WERI-Rb-1 (cell line): ENCODE measurements at regions not wholly inside any gene's neighbourhood (a gene's known extent, or its start where the extent isn't known, plus 50 kb on each side); places are given as distances from the start of the nearest gene placed in this dataset.

Experiments
- DNase-seq: peaks from one replicate; pipeline ENCODE4 v3.0.0-alpha.2; 2020
- H3K27ac ChIP-seq: fragments of 250-450 bp; sonication (Bioruptor Pico); 2 replicates; pipeline ENCODE4 v1.5.1; 2020; ENCODE audit warnings: mild to moderate bottlenecking, moderate library complexity
- H3K27me3 ChIP-seq: fragments of 250-450 bp; sonication (Bioruptor Pico); 2 replicates; pipeline ENCODE4 v1.5.1; 2021; ENCODE audit warnings: mild to moderate bottlenecking, low read depth, moderate library complexity; ENCODE audit not compliant: insufficient read depth, severe bottlenecking
- H3K36me3 ChIP-seq: fragments of 250-450 bp; sonication (Bioruptor Pico); 2 replicates; pipeline ENCODE4 v1.5.1; 2020; ENCODE audit warnings: mild to moderate bottlenecking, moderate library complexity
- H3K4me3 ChIP-seq: 2 replicates; pipeline ENCODE4 v1.5.1; 2011; ENCODE audit warnings: low read depth, mild to moderate bottlenecking, control low read depth, low read length
- H3K9me3 ChIP-seq: fragments of 250-450 bp; sonication (Bioruptor Pico); 2 replicates; pipeline ENCODE4 v1.5.1; 2021; ENCODE audit warnings: mild to moderate bottlenecking, moderate library complexity; ENCODE audit not compliant: severe bottlenecking
- TF ChIP-seq, protein P1 (sequence below): IDR thresholded peaks from 2 replicates; pipeline ENCODE4 v1.5.1; 2011; ENCODE audit warnings: low read depth, mild to moderate bottlenecking, control low read depth, inconsistent platforms, low read length

GRCh38 chr14:87815121-87815520 lies 177.9 kb downstream of the GALC start:
- TF ChIP-seq, protein P1, sequence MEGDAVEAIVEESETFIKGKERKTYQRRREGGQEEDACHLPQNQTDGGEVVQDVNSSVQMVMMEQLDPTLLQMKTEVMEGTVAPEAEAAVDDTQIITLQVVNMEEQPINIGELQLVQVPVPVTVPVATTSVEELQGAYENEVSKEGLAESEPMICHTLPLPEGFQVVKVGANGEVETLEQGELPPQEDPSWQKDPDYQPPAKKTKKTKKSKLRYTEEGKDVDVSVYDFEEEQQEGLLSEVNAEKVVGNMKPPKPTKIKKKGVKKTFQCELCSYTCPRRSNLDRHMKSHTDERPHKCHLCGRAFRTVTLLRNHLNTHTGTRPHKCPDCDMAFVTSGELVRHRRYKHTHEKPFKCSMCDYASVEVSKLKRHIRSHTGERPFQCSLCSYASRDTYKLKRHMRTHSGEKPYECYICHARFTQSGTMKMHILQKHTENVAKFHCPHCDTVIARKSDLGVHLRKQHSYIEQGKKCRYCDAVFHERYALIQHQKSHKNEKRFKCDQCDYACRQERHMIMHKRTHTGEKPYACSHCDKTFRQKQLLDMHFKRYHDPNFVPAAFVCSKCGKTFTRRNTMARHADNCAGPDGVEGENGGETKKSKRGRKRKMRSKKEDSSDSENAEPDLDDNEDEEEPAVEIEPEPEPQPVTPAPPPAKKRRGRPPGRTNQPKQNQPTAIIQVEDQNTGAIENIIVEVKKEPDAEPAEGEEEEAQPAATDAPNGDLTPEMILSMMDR, result no peak
- Histone ChIP-seq H3K36me3 (no peaks in the 10 kb centered on the region), H3K4me3 (no peak overlapping the region), H3K9me3 (no peaks in the 10 kb centered on the region), H3K27me3 (no peaks in the 10 kb centered on the region), H3K27ac (no peak overlapping the region)
- DNase-seq, result no peak

- H3K27ac ChIP-seq, result no peak overlapping the region
- H3K4me3 ChIP-seq, result no peak overlapping the region
- H3K27me3 ChIP-seq, result no peaks in the 10 kb centered on the region
- TF ChIP-seq, protein P1, result no peak
- H3K36me3 ChIP-seq, result no peaks in the 10 kb centered on the region
- DNase-seq, result no peak
- H3K9me3 ChIP-seq, result no peaks in the 10 kb centered on the region
These were observed 179.3 kb downstream of the GALC start for GRCh38 chr14:87813686-87814085.

DNA sequence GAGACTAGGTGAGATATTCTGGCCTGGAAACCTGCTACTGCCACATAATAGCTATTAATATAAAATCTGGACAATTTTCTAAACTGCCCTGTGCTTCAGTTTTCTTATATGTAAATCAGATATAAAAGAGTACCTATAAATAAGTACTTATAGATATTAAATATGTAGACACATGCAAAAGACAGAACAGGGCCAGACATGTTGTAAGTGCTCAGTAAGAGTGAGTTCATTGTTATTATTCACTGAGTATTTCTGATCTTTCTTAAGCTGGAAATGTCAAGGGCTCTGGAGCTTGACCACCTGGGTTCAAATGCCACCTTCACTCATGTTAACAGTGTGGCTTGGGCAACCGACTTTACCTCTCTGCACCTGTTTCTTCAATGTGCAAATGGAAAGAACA lies 179.8 kb downstream of the GALC start:
- no peak for DNase-seq
- H3K27me3 ChIP-seq, result no peaks in the 10 kb centered on the region
- no peaks in the 10 kb centered on the region for H3K36me3 ChIP-seq
- no peak overlapping the region for H3K27ac ChIP-seq
- no peak overlapping the region for H3K4me3 ChIP-seq
- H3K9me3 ChIP-seq, result no peaks in the 10 kb centered on the region
- TF ChIP-seq, protein P1, result no peak

GRCh38 chr14:87811246-87811645 lies 181.7 kb downstream of the GALC start:
- no peaks in the 10 kb centered on the region for H3K9me3 ChIP-seq
- TF ChIP-seq, protein P1, result no peak
- H3K27me3 ChIP-seq, result no peaks in the 10 kb centered on the region
- no peak overlapping the region for H3K4me3 ChIP-seq
- DNase-seq, result no peak
- no peaks in the 10 kb centered on the region for H3K36me3 ChIP-seq
- H3K27ac ChIP-seq, result no peak overlapping the region

- Histone ChIP-seq H3K4me3 (no peak overlapping the region), H3K36me3 (no peaks in the 10 kb centered on the region), H3K27me3 (no peaks in the 10 kb centered on the region), H3K9me3 (no peaks in the 10 kb centered on the region), H3K27ac (no peak overlapping the region)
- DNase-seq, result no peak
- TF ChIP-seq, protein P1, result no peak
These were observed 182.3 kb downstream of the GALC start for GRCh38 chr14:87810711-87811110.

DNA sequence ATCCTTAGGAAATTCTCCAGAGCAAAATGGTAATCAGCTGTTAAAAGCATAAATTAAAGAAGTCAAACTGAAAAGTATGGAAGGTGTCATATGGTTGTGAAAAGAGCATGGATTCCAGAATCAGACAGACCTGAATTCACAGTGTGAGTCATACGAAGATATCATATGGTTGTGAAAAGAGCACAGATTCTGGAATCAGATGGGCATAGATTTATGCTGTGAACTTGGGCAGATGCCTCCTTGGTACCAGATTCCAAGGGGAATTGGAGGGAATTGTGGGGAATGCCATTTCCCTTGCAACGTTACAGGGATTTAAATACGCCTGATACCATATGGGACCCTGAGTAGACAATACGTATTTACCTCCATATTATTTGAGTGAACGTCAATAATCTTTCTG lies 183.7 kb downstream of the GALC start:
- no peaks in the 10 kb centered on the region for H3K36me3 ChIP-seq
- TF ChIP-seq, protein P1, result no peak
- DNase-seq, result no peak
- H3K27me3 ChIP-seq, result no peaks in the 10 kb centered on the region
- no peak overlapping the region for H3K27ac ChIP-seq
- H3K4me3 ChIP-seq, result no peak overlapping the region
- H3K9me3 ChIP-seq, result no peaks in the 10 kb centered on the region
